ENCODE measurements at regions not wholly inside any gene's neighbourhood (a gene's known extent, or its start where the extent isn't known, plus 50 kb on each side); places are given as distances from the start of the nearest gene placed in this dataset.

- DNase-seq: no peak
Measured at GRCh38 chr1:67619080-67619479, 65.9 kb upstream of the GADD45A start.

DNA sequence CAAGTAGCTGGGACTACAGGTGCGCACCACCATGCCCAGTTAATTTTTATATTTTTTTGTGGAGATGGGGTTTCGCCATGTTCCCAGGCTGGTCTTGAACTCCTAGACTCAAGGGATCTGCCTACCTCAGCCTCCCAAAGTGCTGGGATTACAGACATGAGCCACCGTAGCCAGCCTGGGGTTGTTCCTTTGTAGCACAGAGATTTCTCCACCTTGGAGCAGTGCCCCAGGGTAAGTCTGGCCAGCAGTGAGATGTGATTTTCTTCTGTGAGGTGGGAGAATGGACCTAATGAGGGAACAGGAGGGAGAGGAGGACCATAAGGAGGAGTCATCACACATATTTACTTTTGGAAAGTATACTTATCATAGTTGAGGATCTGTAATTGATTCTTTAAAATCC, 61.1 kb upstream of the GADD45A start:
- DNase-seq: no peak

DNA sequence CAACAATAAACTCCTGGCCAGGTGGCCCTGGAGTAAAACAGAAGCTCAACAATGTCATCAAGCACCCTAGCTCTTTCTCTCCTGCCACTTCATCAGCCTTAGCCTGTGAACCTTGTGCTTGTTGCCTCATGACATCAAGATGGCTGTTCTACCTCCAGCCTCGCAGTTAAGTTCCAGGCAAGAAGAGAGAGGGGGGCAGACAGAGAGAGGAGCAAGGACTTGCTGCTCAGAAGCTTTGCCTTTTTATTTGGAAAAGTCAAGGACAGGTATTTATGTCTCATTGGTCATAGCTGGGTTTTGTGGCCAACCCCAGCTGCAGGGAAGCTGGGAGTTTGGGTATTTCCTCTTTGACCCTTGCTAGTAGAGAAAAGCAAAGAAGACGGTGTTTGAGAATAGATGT, 60.3 kb upstream of the GADD45A start:
- peak in 1 of 2 experiments; percentile 4 for DNase-seq

- no peak for DNase-seq
Measured at GRCh38 chr1:67626090-67626860, 58.7 kb upstream of the GADD45A start.

- no peak for DNase-seq
Measured at GRCh38 chr1:67626861-67627235, 58.2 kb upstream of the GADD45A start.

DNA sequence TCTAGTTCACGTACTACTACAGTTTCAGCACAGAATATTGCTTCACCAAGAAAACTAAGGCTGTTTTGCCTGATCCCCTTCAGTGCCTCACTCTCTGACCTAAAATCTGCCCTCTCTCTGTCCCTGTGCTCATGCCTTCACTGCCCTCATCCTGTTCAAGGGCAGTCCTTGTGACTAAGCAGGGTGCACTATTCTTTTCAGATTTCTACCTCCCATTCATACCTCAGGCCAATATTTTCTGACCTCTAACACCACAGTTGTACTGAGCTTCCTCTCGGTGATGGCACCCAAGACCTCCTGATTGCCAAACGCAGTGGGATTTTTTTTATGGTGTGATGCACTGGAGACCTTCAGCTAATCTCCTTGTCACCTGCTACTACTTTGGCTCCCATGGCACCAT, 57.7 kb upstream of the GADD45A start:
- no peak for DNase-seq

DNA sequence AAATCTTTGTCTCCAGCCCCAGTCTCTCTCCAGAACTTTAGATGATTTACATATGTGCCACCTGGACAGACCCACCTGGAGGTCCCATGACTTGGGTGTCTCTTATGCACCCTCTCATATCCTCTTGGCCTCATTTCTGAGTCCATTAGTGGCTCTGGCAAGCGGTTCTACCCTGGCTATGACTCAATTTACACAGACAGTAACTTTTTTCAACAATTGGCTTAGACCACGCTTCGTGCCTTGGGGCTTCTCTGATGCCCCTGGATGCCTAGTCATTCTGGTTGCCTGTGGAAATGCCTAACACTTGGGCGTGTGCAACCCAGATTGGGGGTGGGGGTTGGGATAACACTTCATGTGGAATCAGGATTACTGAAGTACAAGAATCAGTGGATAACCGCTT, 57.1 kb upstream of the GADD45A start:
- no peak for DNase-seq

DNA sequence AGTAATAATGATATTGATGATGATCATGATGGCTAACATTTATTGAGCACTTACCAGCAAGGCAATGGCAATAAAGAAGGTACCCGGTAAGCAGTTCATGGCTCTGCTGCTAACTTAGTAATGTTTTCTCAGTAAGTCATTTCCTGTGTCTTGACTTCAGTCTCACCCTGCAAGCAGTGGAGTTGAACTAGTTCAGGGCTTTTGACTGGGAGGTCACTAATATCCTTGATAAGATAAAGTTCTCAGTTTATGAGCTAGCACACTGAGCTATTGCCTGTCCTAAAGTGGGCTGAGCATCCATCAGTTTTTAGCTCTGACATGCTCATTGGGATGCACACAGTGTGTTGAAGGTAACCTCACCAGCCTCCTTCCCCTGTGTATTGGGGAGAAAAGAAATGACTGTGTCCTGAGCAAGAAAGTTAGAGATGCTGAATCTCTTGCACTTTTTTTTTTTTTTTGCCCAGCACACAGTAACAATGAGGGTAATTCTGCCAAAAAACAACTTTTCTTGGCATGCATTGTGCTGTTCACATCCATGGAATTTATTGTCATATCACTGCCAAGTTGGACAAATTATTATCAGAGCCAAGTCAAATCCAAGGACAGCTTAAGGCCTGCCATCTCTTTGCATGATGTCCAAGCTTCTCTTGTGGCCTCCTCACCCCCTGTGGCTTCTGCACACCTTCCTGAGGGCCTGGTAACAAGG, 55.5 kb upstream of the GADD45A start:
- DNase-seq: no peak

- no peak for DNase-seq
Measured at GRCh38 chr1:67630438-67631045, 54.5 kb upstream of the GADD45A start.

DNA sequence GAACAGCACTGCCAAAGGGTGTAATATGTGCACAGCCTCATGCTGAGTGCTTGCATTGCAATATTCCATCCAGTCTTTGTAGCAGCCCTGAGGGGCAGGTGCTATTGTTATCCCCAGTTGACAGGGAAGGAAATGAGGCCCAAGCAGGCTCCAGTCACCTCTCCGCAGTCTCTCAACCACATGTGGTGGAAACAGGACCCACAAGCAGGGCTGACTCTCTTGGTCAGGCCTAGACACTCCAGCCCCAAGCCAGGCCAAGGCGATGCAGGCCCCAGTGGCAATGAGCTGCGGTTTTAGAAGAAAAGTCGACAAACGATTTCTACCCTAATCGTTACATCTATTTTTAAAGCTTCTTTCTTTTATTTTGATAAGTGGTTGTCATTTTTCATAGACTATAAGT, 52.6 kb upstream of the GADD45A start:
- no peak for DNase-seq

- DNase-seq: no peak
Measured at GRCh38 chr1:67632811-67633655, 52.0 kb upstream of the GADD45A start.

DNA sequence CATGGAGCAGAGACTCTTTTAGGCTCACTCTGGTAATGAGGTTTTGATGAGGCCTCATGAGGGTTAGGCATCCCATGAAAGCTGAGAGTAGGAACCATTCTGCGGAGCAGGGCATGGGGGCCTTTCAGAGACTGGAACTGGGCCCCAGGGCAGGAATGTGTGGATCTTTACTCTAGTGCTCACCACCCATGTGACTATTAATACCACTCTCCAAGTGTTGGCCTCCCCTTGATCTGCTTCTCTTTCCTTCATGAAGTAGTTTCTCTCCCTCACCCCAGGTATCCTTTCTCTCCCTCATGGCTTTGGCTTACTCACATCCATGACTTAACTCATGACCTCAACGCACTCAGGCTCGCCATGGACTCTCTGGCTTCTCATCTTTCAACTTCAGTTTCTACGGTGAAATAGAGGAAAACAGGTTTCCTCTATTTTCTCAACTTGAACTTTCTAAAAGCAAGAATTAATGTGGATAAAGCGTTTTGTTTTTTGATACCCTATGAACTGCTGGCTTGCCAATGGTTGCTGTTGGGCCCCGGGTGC, 50.5 kb upstream of the GADD45A start:
- no peak for DNase-seq

GRCh38 chr1:67635055-67635809, 49.8 kb upstream of the GADD45A start:
- DNase-seq: no peak

Data from NCI-H524 (cell line).